PC-3 (cell line): ENCODE measurements at regions not wholly inside any gene's neighbourhood (a gene's known extent, or its start where the extent isn't known, plus 50 kb on each side); places are given as distances from the start of the nearest gene placed in this dataset.

ENCODE experiments used
- CTCF ChIP-seq: fragments of 300-600 bp; sonication (generic); conservative IDR thresholded peaks from 2 replicates; pipeline ENCODE4 v1.5.1; 2017; ENCODE audit warnings: antibody characterized with exemption, low read depth, mild to moderate bottlenecking, low read length
- EZH2 ChIP-seq: fragments of 300-600 bp; sonication (generic); IDR thresholded peaks from one replicate; pipeline ENCODE4 v1.6.1; 2017; ENCODE audit warnings: antibody characterized with exemption, mild to moderate bottlenecking, low read length; ENCODE audit not compliant: unreplicated experiment
- EZH2phosphoT487 ChIP-seq: fragments of 300-600 bp; sonication (generic); IDR thresholded peaks from 2 replicates; pipeline ENCODE4 v1.6.1; 2018; ENCODE audit warnings: mild to moderate bottlenecking, antibody characterized with exemption, low read length, borderline replicate concordance

GRCh38 chr12:45166056-45166455, 49.8 kb upstream of the ANO6 start:
- TF ChIP-seq CTCF (no peak), EZH2 (no peak), EZH2phosphoT487 (no peak)
